PFSK-1 (cell line): ENCODE measurements at regions not wholly inside any gene's neighbourhood (a gene's known extent, or its start where the extent isn't known, plus 50 kb on each side); places are given as distances from the start of the nearest gene placed in this dataset.

ENCODE experiments used
- SIN3A ChIP-seq: IDR thresholded peaks from 2 replicates; pipeline ENCODE4 v1.6.1; 2012; ENCODE audit warnings: mild to moderate bottlenecking, low read length, moderate library complexity, borderline replicate concordance; ENCODE audit not compliant: insufficient read depth
- TAF1 ChIP-seq: IDR thresholded peaks from 2 replicates; pipeline ENCODE4 v1.6.1; 2012; ENCODE audit warnings: low read length, control low read depth, borderline replicate concordance; ENCODE audit not compliant: insufficient read depth

- TF ChIP-seq TAF1, result no peak
- no peak for TF ChIP-seq SIN3A
Measured at GRCh38 chr10:107342711-107343110, 178.2 kb upstream of the SORCS1 start.
